ENCODE measurements at regions not wholly inside any gene's neighbourhood (a gene's known extent, or its start where the extent isn't known, plus 50 kb on each side); places are given as distances from the start of the nearest gene placed in this dataset.
"Not testable (repeated sequence)": the region's sequence is repeated elsewhere in the genome, so short reads cannot be mapped to it uniquely, and the experiment has no call there.

DNA sequence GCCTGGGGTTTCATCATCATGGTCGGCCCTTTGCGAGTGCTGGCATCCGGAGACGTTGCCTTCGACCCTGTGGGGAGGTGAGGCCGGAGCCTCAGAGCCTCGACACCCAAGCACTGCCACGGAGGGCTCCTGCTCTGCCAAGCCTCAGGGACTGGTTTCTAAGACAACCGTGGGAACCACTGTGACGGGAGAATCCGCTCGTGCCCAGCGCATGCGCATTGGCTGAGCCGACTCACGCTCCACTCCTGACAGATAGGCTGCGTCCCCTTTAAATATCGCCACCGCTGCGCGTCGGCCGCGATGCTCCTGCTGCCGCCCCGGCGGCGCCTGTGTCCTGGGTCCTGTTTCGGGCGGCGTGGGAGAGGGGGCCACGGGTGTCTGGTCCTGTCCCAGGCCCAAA, 690.6 kb upstream of the TPTE start:
- DNase-seq; intact Hi-C loops (cut with DNase I); ATAC-seq (ENCODE audit: low FRiP score): not testable (repeated sequence)

DNA sequence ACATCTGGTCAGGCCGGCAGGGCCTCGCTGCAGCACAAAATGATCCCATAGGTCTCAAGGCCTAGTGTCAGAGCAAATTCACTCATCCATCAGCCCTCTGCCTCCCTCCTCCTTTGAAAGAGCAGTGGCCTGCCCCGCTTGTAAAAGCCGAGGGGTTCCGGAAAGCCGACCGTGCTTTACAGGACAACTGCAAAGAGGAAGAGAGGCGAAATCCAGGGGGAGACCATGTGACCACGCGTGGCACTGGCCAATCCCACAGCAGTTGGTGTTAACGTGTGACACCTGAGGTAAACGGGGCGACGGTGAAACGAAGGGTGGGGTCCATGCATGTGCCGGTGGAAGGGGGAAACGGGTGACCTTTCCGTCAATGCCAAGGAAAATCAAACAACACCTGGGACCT, 688.6 kb upstream of the TPTE start:
- H3K4me1 ChIP-seq (ENCODE audit: control insufficient read depth in 1 of 2, insufficient read depth in 2 of 2, low read length in 2 of 2); H3K9me3 ChIP-seq (ENCODE audit: control insufficient read depth, low read length); ATAC-seq (ENCODE audit: low FRiP score); H3K4me3 ChIP-seq (ENCODE audit: low read length in 2 of 2); intact Hi-C loops (cut with DNase I); H3K36me3 ChIP-seq (ENCODE audit: control insufficient read depth in 1 of 2, insufficient read depth in 2 of 2, low read length in 1 of 2); H3K27ac ChIP-seq (ENCODE audit: low read depth in 1 of 2, low read length in 2 of 2); H3K27me3 ChIP-seq (ENCODE audit: control insufficient read depth in 1 of 2, insufficient read depth in 2 of 2, low read length in 1 of 2); DNase-seq: not testable (repeated sequence)
- WGBS, 2 donors, result 77 to 80% methylated on average over 14 to 16 of the region's 18 CpGs

More for the DNA sequence above, 690.6 kb upstream of the TPTE start:
- H3K4me1 ChIP-seq (ENCODE audit: control insufficient read depth in 1 of 2, insufficient read depth in 2 of 2, low read length in 2 of 2); H3K9me3 ChIP-seq (ENCODE audit: control insufficient read depth, low read length); H3K36me3 ChIP-seq (ENCODE audit: control insufficient read depth in 1 of 2, insufficient read depth in 2 of 2, low read length in 1 of 2); H3K27ac ChIP-seq (ENCODE audit: low read depth in 1 of 2, low read length in 2 of 2); H3K27me3 ChIP-seq (ENCODE audit: control insufficient read depth in 1 of 2, insufficient read depth in 2 of 2, low read length in 1 of 2); H3K4me3 ChIP-seq (ENCODE audit: low read length in 2 of 2): not testable (repeated sequence)
- WGBS, 2 donors, result 79% methylated on average over 11 of the region's 32 CpGs; no CpG with 5 or more reads in 1 of the 2 donors

- H3K4me3 ChIP-seq (ENCODE audit: low read length in 2 of 2); DNase-seq; H3K36me3 ChIP-seq (ENCODE audit: control insufficient read depth in 1 of 2, insufficient read depth in 2 of 2, low read length in 1 of 2); H3K4me1 ChIP-seq (ENCODE audit: control insufficient read depth in 1 of 2, insufficient read depth in 2 of 2, low read length in 2 of 2); H3K27ac ChIP-seq (ENCODE audit: low read depth in 1 of 2, low read length in 2 of 2); intact Hi-C loops (cut with DNase I); H3K9me3 ChIP-seq (ENCODE audit: control insufficient read depth, low read length); H3K27me3 ChIP-seq (ENCODE audit: control insufficient read depth in 1 of 2, insufficient read depth in 2 of 2, low read length in 1 of 2); ATAC-seq (ENCODE audit: low FRiP score): not testable (repeated sequence)
- WGBS, 2 donors, result 77% methylated on average over 31 to 33 of the region's 33 CpGs
These were observed 684.8 kb upstream of the TPTE start for GRCh38 chr21:9836547-9836946.

- H3K4me1 ChIP-seq (ENCODE audit: control insufficient read depth in 1 of 2, insufficient read depth in 2 of 2, low read length in 2 of 2); H3K27me3 ChIP-seq (ENCODE audit: control insufficient read depth in 1 of 2, insufficient read depth in 2 of 2, low read length in 1 of 2); H3K9me3 ChIP-seq (ENCODE audit: control insufficient read depth, low read length); ATAC-seq (ENCODE audit: low FRiP score); intact Hi-C loops (cut with DNase I); H3K36me3 ChIP-seq (ENCODE audit: control insufficient read depth in 1 of 2, insufficient read depth in 2 of 2, low read length in 1 of 2); H3K27ac ChIP-seq (ENCODE audit: low read depth in 1 of 2, low read length in 2 of 2); H3K4me3 ChIP-seq (ENCODE audit: low read length in 2 of 2): not testable (repeated sequence)
- peak in 1 of 2 donors; percentile 72 for DNase-seq
- 82 to 83% methylated on average over 18 of the region's 18 CpGs for WGBS, 2 donors
These were observed 684.4 kb upstream of the TPTE start for GRCh38 chr21:9837001-9837400.

- WGBS, 2 donors, result 74 to 76% methylated on average over 21 of the region's 21 CpGs
These were observed 683.9 kb upstream of the TPTE start for GRCh38 chr21:9837526-9837925.

GRCh38 chr21:9837946-9838737, 683.2 kb upstream of the TPTE start:
- DNase-seq (peak in 1 of 2 donors; percentile 84), ATAC-seq (ENCODE audit: low FRiP score) (no peak)
- no peaks in the 10 kb centered on the region for H3K36me3 ChIP-seq (ENCODE audit: control insufficient read depth in 1 of 2, insufficient read depth in 2 of 2, low read length in 1 of 2)
- H3K9me3 ChIP-seq (ENCODE audit: control insufficient read depth, low read length), result no peaks in the 10 kb centered on the region
- no peaks in the 10 kb centered on the region for H3K27me3 ChIP-seq (ENCODE audit: control insufficient read depth in 1 of 2, insufficient read depth in 2 of 2, low read length in 1 of 2)
- H3K4me3 ChIP-seq (ENCODE audit: low read length in 2 of 2), result no peak overlapping the region
- 78 to 79% methylated on average over 44 of the region's 44 CpGs for WGBS, 2 donors
- H3K4me1 ChIP-seq (ENCODE audit: control insufficient read depth in 1 of 2, insufficient read depth in 2 of 2, low read length in 2 of 2), result no peaks in the 10 kb centered on the region
- H3K27ac ChIP-seq (ENCODE audit: low read depth in 1 of 2, low read length in 2 of 2), result no peak overlapping the region
- intact Hi-C loops (cut with DNase I), result no loop called here

More at GRCh38 chr21:9837526-9837925, 683.9 kb upstream of the TPTE start:
- ATAC-seq (ENCODE audit: low FRiP score); H3K9me3 ChIP-seq (ENCODE audit: control insufficient read depth, low read length); H3K4me3 ChIP-seq (ENCODE audit: low read length in 2 of 2); H3K27me3 ChIP-seq (ENCODE audit: control insufficient read depth in 1 of 2, insufficient read depth in 2 of 2, low read length in 1 of 2); H3K27ac ChIP-seq (ENCODE audit: low read depth in 1 of 2, low read length in 2 of 2); H3K4me1 ChIP-seq (ENCODE audit: control insufficient read depth in 1 of 2, insufficient read depth in 2 of 2, low read length in 2 of 2); H3K36me3 ChIP-seq (ENCODE audit: control insufficient read depth in 1 of 2, insufficient read depth in 2 of 2, low read length in 1 of 2); intact Hi-C loops (cut with DNase I): not testable (repeated sequence)
- DNase-seq, result peak in 1 of 2 donors; percentile 82

GRCh38 chr21:9838738-9839642, 682.4 kb upstream of the TPTE start:
- H3K27me3 ChIP-seq (ENCODE audit: control insufficient read depth in 1 of 2, insufficient read depth in 2 of 2, low read length in 1 of 2), result no peaks in the 10 kb centered on the region
- H3K4me3 ChIP-seq (ENCODE audit: low read length in 2 of 2), result no peak overlapping the region
- 70 to 73% methylated on average over 47 of the region's 47 CpGs for WGBS, 2 donors
- H3K27ac ChIP-seq (ENCODE audit: low read depth in 1 of 2, low read length in 2 of 2), result no peak overlapping the region
- DNase-seq (peak; percentile 59 to 85), ATAC-seq (ENCODE audit: low FRiP score) (peak; percentile 64)
- no peaks in the 10 kb centered on the region for H3K9me3 ChIP-seq (ENCODE audit: control insufficient read depth, low read length)
- H3K36me3 ChIP-seq (ENCODE audit: control insufficient read depth in 1 of 2, insufficient read depth in 2 of 2, low read length in 1 of 2), result no peaks in the 10 kb centered on the region
- no peaks in the 10 kb centered on the region for H3K4me1 ChIP-seq (ENCODE audit: control insufficient read depth in 1 of 2, insufficient read depth in 2 of 2, low read length in 2 of 2)
- intact Hi-C loops (cut with DNase I), result no loop called here

- H3K27me3 ChIP-seq (ENCODE audit: control insufficient read depth in 1 of 2, insufficient read depth in 2 of 2, low read length in 1 of 2); H3K27ac ChIP-seq (ENCODE audit: low read depth in 1 of 2, low read length in 2 of 2); H3K4me1 ChIP-seq (ENCODE audit: control insufficient read depth in 1 of 2, insufficient read depth in 2 of 2, low read length in 2 of 2); ATAC-seq (ENCODE audit: low FRiP score); intact Hi-C loops (cut with DNase I); H3K9me3 ChIP-seq (ENCODE audit: control insufficient read depth, low read length); DNase-seq; H3K4me3 ChIP-seq (ENCODE audit: low read length in 2 of 2); H3K36me3 ChIP-seq (ENCODE audit: control insufficient read depth in 1 of 2, insufficient read depth in 2 of 2, low read length in 1 of 2): not testable (repeated sequence)
- 70 to 84% methylated on average over 1 of the region's 1 CpG for WGBS, 2 donors
These were observed 677.3 kb upstream of the TPTE start for GRCh38 chr21:9844106-9844505.

Data from aorta (tissue), 5 donors.